Lung microvascular endothelial cell (primary cell): ENCODE measurements at regions not wholly inside any gene's neighbourhood (a gene's known extent, or its start where the extent isn't known, plus 50 kb on each side); places are given as distances from the start of the nearest gene placed in this dataset.
A peak's percentile ranks its signal among the peaks of the same experiment; 100 is the strongest.

ENCODE experiments used
- DNase-seq, 2 donors: peaks; one replicate each; pipeline versions ENCODE4 v3.0.0 to v3.0.0-alpha.2; 2010; ENCODE audit warnings: low read depth in 2 of 2

DNA sequence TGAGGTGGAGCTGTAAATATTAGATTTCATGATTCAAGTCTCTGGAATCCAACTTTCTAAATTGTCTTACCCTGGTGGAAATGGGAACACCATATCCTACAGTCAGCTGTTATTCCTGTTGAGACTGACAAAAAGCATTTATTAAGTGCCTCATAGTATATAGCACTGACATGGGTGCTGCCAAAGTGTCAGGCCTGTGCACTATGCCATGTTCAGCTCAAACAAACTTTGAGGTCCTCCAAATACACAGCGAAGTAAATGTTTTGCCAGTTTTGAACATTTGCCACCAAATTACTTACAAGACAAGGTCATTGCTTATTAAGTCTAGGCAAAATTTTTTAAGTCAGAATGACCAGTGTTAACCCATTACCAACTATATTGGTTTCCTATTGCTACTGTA is 162.9 kb upstream of the SLC25A13 start:
- DNase-seq = no peak

DNA sequence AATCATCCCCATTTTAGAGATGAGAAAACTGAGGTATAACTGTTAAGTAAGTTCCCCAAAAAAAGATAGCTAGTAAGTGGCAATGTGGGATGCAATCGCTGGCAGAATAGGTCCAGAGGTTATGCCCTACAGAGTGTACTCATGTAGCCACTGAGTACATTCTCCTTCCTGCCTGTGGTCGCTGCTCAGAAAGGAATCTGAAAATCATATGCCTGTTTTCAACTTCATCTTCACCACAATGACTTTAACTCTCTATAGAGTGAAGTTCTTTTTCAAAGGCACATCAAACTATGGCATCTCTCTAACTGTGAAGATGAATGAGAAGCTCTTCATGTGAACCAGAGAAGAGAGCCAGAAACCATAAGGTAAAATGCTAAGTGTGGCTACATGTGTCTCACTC is 162.2 kb upstream of the SLC25A13 start:
- DNase-seq = no peak

GRCh38 chr7:96481796-96482195 is 159.9 kb upstream of the SLC25A13 start:
- no peak for DNase-seq

DNA sequence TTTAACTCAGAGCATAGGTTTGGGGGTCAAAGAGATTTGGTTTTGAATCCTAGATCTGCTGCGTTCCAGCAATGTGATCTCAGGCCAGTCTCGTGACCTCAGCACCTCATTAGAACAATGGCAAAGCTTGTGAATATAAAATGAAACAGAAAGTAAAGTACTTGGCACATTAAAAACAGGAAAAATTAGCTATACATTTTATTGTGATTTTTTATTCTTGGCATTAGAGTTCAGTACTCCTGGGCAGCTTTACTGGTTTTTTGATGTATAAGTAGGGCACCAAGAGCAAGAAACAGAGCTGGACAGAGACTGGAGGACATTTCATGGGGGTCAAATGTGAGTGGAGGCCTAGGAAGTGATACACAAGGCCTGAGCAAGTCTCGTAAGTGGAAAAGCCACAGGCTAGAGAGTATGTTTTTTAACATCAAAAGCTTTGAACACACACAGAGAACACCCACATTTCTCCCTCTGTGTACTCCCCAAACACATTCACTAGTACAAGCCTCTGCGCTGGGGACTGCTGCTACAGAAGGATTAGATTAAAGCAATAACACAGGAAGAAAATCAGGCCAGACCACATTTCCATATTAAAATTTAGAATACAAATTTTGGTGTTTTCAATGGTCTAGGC is 157.2 kb upstream of the SLC25A13 start:
- DNase-seq = peak; percentile 57 to 74

GRCh38 chr7:96471606-96472005 is 149.7 kb upstream of the SLC25A13 start:
- no peak for DNase-seq

- no peak for DNase-seq
These were observed 130.2 kb upstream of the SLC25A13 start for GRCh38 chr7:96452146-96452545.

- DNase-seq = no peak
These were observed 127.2 kb upstream of the SLC25A13 start for GRCh38 chr7:96449094-96449493.

DNA sequence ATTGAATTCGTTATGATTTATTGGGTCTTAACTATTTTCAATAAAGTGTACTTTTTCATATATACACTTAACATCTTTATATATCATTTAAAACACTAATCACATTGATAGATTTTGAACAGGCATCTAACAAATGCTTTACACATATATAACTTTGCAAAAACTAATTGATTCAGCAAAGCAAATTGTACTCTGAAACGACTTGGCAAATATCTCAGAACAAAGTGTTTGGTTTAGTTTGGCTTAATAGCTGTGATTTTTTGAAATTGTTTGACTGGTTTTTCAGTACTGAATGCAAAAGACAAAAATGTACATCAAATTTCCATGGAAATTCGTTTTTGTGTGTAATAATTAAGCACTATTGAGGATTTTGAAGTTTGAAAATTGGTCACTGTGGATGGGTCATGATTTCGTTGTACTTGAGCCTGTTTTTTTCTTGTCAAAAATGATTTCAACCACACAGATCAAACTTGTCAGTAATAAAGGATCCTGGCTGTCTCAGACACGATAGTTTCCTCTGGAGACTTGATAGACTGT is 125.3 kb upstream of the SLC25A13 start:
- DNase-seq = no peak

DNA sequence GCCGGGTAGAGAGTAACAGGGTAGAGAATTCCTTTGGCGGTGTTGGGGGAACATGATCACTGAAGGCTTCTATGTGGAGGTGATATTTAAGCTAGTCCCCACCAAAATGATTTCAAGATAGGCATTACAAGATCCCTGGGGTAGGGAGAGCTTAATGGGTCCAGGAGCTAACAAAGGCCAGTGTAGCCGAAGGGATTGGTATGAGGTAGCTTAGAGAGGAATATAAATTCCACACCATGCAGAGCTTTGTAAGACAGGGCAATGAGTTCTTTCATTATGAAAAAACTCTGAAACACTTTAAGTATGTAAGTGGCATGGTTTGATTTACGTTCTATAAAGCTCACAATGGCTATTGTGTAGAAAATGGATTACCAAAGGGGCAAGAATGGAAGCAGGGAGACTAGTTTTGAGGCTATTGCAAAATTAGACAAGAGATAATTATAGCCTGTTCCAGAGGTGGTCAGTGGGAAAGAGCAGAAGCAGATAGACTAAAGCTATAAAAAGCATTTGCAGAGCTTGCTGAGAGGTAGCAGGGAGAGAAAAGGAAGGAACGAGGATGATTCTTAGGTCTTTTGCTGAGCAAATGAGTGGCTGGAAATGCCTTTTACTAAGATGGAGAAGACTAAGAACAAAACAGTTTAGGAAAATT is 119.7 kb upstream of the SLC25A13 start:
- no peak for DNase-seq

- DNase-seq = no peak
These were observed 118.4 kb upstream of the SLC25A13 start for GRCh38 chr7:96440328-96440727.

GRCh38 chr7:96436880-96437279 is 115.0 kb upstream of the SLC25A13 start:
- DNase-seq = no peak

DNA sequence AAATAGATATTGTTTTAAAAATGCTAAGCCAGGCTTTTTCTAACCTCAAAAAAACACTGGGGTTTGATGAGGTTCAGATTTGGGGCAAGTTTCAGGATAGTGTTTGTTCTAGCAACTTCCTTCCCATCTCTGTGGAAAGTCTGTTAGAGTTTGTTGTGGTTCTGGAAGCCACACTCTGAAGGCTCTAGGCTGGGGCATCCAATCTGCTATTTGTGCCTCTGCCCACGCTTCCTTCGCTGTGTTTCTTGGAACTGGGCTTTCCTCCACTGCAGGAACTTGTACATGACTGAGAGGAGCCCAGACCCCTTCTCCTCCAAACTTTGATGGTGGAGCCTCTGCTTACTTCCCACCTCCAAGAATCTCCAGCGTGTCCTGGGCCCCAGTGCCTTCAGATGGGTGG is 108.5 kb upstream of the SLC25A13 start:
- no peak for DNase-seq

DNA sequence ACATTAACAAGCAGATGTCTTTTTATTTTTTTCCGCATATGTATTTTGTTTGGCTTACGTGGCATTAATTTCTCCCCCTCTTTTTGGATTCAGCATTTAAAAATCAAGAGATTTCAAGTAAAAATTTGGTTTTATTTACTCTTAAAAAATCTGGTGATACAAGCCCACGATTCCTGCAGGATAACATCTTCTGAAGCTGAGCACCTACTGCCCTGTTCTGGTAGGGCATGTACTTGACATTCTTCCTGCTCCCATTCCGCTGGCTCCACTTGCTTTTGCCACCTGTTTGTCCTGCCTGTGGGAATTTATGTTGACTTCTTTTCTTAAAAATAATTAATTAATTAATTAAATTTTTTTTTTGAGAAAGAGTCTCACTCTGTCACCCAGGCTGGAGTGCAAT is 105.2 kb upstream of the SLC25A13 start:
- no peak for DNase-seq

DNA sequence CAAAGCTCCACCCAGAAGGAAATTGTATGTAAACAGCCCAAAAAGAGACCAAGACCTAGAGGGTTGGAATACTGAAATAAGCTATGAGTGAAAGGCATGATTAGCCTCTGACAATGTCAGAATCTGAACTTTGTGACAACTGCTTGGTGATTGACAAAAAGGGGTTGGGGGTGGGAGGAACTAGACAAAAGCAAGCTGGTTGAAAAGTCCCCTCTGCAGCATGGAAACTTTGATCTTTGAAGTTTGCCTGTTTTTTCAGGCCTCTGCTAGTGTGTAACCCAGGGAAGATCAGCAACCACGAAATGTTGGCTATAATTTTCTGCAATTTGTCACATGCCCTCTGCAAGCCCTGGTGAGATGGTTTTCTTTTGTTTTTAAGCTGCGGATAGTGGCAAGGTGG is 104.8 kb upstream of the SLC25A13 start:
- peak in 1 of 2 donors; percentile 40 for DNase-seq

DNA sequence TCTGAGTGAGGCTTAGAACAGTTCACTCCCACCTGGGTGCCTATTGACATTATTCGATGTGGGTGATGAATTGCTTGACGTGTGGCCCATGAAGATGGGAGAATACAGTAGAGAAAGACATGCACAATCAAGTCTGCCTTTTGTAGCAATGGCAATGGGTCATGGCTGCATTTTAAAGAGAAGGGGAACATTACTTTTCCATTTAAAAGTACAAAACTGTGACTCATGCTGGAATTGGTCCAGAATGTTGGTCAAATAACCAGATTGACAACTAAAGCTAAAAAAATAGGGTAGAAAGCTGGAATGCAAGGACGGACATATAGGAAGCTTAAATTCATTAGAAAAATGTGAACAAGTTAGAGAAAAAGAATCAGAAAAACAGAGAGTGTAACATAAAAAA is 104.1 kb upstream of the SLC25A13 start:
- DNase-seq = peak; percentile 59 to 84

DNA sequence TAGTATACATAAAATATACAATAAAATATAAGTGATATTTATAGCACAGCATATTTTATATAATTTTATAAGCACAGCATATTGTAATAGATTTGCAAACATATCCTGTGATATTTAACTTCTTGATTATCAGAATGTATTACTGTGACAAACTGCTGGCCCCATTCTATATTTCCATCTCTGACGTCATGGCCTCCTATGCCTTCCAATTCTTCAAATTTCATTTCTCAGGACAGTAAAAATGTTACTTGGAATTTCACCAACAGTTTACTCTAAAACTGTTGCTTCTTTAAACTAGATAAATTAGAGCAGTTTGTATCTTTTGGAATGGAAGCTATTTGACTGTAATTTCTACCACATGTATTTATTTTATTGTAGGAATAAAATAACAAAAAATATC is 102.5 kb upstream of the SLC25A13 start:
- no peak for DNase-seq

DNA sequence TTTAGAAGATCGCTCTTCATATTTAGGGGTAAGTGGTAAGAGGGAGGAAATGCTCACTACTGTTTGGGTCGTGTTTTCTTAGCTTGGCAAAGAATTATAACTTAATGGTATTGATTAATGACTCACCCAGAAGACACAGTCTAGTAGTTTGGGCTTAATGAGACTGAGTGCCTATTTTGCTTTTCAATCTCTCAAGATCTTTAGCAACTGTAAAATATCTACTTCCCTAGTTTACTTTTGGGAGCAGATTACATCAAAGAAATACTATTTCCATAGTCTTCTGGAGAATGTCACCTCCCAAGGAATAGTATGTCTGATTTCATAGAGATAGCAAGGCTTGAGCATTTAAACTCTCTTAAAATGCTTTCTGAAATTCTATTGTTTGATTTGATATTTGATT is 100.5 kb upstream of the SLC25A13 start:
- DNase-seq = no peak

GRCh38 chr7:96418581-96418980 is 96.7 kb upstream of the SLC25A13 start:
- DNase-seq = no peak

DNA sequence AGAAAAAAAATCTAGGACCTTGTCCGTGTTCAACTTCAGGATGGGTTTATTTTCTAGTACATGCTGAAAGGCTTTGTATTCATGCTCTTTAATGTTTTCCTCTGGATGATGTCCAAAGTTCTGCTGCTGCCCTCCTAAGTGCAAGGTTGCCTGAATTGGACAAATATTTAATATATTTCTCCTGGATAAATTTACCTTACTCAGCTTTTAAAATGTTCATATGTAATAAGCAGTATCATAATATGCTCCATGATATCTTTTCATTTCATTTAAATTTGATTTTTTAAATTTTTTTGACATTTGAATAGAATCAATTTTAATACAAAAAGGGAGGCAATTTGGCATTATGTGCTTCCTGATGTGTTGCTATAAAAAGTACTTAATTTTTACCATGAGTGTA is 95.9 kb upstream of the SLC25A13 start:
- DNase-seq = peak in 1 of 2 donors; percentile 31

GRCh38 chr7:96416599-96416998 is 94.7 kb upstream of the SLC25A13 start:
- peak in 1 of 2 donors; percentile 45 for DNase-seq

- DNase-seq = no peak
These were observed 94.2 kb upstream of the SLC25A13 start for GRCh38 chr7:96416116-96416515.

DNA sequence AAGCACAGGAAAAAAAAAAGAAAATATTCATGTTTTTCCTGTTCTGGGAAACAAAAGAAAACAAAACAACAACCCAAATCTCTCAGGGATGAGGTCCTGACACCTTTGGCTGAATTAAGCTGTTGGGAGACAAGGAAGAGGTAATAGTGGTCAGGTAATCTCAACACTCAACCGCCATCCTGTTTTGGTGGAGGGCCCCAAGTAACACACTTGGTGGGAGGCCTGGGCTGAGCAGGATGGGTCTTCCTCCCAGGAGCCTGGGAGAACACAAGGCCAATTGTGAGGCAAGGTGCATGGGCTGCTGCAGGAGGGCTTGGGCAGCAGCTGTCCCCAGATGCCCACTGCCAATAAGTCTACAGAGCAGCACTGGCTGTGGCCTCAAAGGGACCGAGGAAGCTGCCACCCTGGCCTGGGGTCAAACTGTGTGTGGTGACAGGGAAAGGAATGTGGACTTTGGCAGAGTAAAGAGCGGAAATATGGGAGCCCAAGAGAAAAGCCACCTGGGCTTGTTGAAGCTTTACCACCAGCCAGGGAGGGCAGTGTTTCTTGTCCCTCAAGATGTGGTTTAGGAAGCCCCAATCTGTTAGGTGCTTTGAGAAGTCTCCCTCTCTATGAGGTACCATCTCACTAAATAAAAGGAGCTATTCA is 93.5 kb upstream of the SLC25A13 start:
- no peak for DNase-seq

- DNase-seq = peak; percentile 47 to 54
These were observed 93.0 kb upstream of the SLC25A13 start for GRCh38 chr7:96414931-96415292.
